CD14-positive monocyte (primary cell): ENCODE measurements at regions not wholly inside any gene's neighbourhood (a gene's known extent, or its start where the extent isn't known, plus 50 kb on each side); places are given as distances from the start of the nearest gene placed in this dataset.

Source experiments
- DNase-seq, 3 donors: peaks; one replicate each; pipeline ENCODE4 v3.0.0-alpha.2; 2011 to 2022
- H2AFZ ChIP-seq: 2 replicates; pipeline ENCODE4 v1.6.0; 2012; ENCODE audit warnings: mild to moderate bottlenecking, low read depth, low read length, inconsistent platforms; ENCODE audit not compliant: insufficient read depth, poor library complexity, severe bottlenecking
- H3K27ac ChIP-seq, 2 donors: 1 replicate in 1 of 2; 2 replicates in 1 of 2; pipeline ENCODE4 v1.5.1; 2012 to 2013; ENCODE audit warnings: low read length in 2 of 2, control low read depth in 1 of 2, inconsistent platforms in 1 of 2, low read depth in 1 of 2, mild to moderate bottlenecking in 1 of 2
- H3K27me3 ChIP-seq, 2 donors: one replicate each; pipeline versions ENCODE4 v1.6.0 to v1.6.1; 2011 to 2013; ENCODE audit warnings: low read length in 2 of 2; ENCODE audit not compliant: control insufficient read depth in 2 of 2, insufficient read depth in 2 of 2
- H3K36me3 ChIP-seq, 2 donors: replicated peaks in 1 of 2; 1 replicate in 1 of 2; 2 replicates in 1 of 2; pipeline versions ENCODE4 v1.5.1 to v1.6.1; 2012 to 2013; ENCODE audit warnings: low read length in 2 of 2, control low read depth in 1 of 2, inconsistent platforms in 1 of 2, mild to moderate bottlenecking in 1 of 2; ENCODE audit not compliant: insufficient read depth in 2 of 2, control insufficient read depth in 1 of 2
- H3K4me1 ChIP-seq, 2 donors: 1 replicate in 1 of 2; 2 replicates in 1 of 2; pipeline versions ENCODE4 v1.5.1 to v1.6.1; 2012 to 2013; ENCODE audit warnings: low read length in 2 of 2, control low read depth in 1 of 2, inconsistent platforms in 1 of 2, mild to moderate bottlenecking in 1 of 2, moderate library complexity in 1 of 2; ENCODE audit not compliant: insufficient read depth in 2 of 2, control insufficient read depth in 1 of 2
- H3K4me2 ChIP-seq: replicated peaks from 2 replicates; pipeline ENCODE3; 2012; ENCODE audit warnings: low read length, moderate library complexity, mild to moderate bottlenecking; ENCODE audit not compliant: poor library complexity, severe bottlenecking; ENCODE audit errors: extremely low read depth
- H3K4me3 ChIP-seq, 3 experiments: fragments of 200-600 bp in 1 of 3; sonication (generic) in 1 of 3; replicated peaks in 1 of 3; 1 replicate in 2 of 3; 2 replicates in 1 of 3; pipeline ENCODE4 v1.5.1; 2011 to 2013; ENCODE audit warnings: low read length in 3 of 3, mild to moderate bottlenecking in 3 of 3, control low read depth in 2 of 3, low read depth in 2 of 3, inconsistent platforms in 1 of 3, moderate library complexity in 1 of 3
- H3K79me2 ChIP-seq: 2 replicates; pipeline ENCODE4 v1.6.0; 2012; ENCODE audit warnings: mild to moderate bottlenecking, control low read depth, inconsistent platforms, low read length, moderate library complexity; ENCODE audit not compliant: insufficient read depth
- H3K9ac ChIP-seq: 2 replicates; pipeline ENCODE4 v1.6.0; 2017; ENCODE audit warnings: low read length, mild to moderate bottlenecking; ENCODE audit not compliant: insufficient read depth, poor library complexity, severe bottlenecking
- H3K9me3 ChIP-seq, 2 donors: replicated peaks in 1 of 2; 1 replicate in 1 of 2; 2 replicates in 1 of 2; pipeline versions ENCODE4 v1.5.1 to v1.6.1; 2012 to 2013; ENCODE audit warnings: low read length in 2 of 2, control low read depth in 1 of 2; ENCODE audit not compliant: control insufficient read depth in 1 of 2, insufficient read depth in 1 of 2
- H4K20me1 ChIP-seq: 2 replicates; pipeline ENCODE4 v1.6.0; 2012; ENCODE audit warnings: mild to moderate bottlenecking, low read length, control low read depth, moderate library complexity; ENCODE audit not compliant: insufficient read depth
- H3K27ac Mint-ChIP-seq, 7 donors: one replicate each; pipeline ENCODE4 v1.8.0; 2020; ENCODE audit warnings: mild to moderate bottlenecking in 7 of 7, mixed read lengths in 7 of 7, moderate library complexity in 6 of 7, inconsistent platforms in 2 of 7
- H3K27me3 Mint-ChIP-seq, 3 donors: one replicate each; pipeline ENCODE4 v1.8.0; 2021 to 2022; ENCODE audit warnings: low read depth in 3 of 3, mild to moderate bottlenecking in 3 of 3, mixed read lengths in 3 of 3, moderate library complexity in 3 of 3, inconsistent platforms in 1 of 3
- H3K36me3 Mint-ChIP-seq, 2 donors: one replicate each; pipeline ENCODE4 v1.8.0; 2020; ENCODE audit warnings: mixed read lengths in 2 of 2, inconsistent platforms in 1 of 2, mild to moderate bottlenecking in 1 of 2
- H3K4me1 Mint-ChIP-seq: one replicate; pipeline ENCODE4 v1.8.0; 2020; ENCODE audit warnings: mild to moderate bottlenecking, mixed read lengths
- H3K4me3 Mint-ChIP-seq, 2 donors: one replicate each; pipeline ENCODE4 v1.8.0; 2020; ENCODE audit warnings: mild to moderate bottlenecking in 2 of 2, mixed read lengths in 2 of 2, moderate library complexity in 1 of 2
- H3K9me3 Mint-ChIP-seq, 7 donors: one replicate each; pipeline ENCODE4 v1.8.0; 2020 to 2022; ENCODE audit warnings: mixed read lengths in 7 of 7, mild to moderate bottlenecking in 6 of 7, moderate library complexity in 6 of 7, inconsistent platforms in 2 of 7
- CTCF ChIP-seq: fragments of 200-600 bp; IDR thresholded peaks from one replicate; pipeline ENCODE4 v1.8.0; 2022; ENCODE audit warnings: antibody characterized with exemption, mild to moderate bottlenecking
- WGBS: methylation state at CpG from one replicate; pipeline ENCODE4 v1.1.5; 2013; ENCODE audit warnings: missing lambda C conversion rate; ENCODE audit not compliant: insufficient coverage; 5-methylcytosine and 5-hydroxymethylcytosine counted together
- intact Hi-C, 2 donors: fragments of 100-400 bp; cut with micrococcal nuclease; formaldehyde crosslinking; loops; one replicate each; pipeline versions ENCODE4 v1.15.0 to v1.15.1; 2023

DNA sequence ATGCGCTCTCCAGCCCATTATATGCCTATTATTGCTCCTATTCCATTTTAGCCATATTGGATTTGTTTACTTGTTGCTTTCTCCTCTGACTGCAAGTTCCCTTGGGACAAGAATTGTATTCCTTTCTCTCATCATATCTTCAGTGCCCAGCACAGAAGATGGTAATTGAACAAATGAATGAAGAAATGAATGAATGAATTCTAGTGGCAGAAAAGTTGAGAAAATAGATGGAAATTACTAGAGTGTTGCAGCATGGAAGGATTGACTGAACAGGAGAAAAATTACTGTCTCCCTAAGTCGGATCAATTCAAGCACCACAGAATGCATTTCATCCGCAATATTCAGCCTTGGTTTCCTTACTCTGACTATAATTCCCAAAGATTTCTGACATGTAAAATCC, 1243.2 kb downstream of the SORCS1 start:
- no peaks in the 10 kb centered on the region for H3K36me3 ChIP-seq
- H3K9ac ChIP-seq: no peak overlapping the region
- no peak for TF ChIP-seq CTCF
- H3K9me3 ChIP-seq: peaks cover 4 to 12% of the 10 kb centered on the region in 2 donors
- no peak for DNase-seq
- H3K4me2 ChIP-seq: no peak overlapping the region
- intact Hi-C loops: no loop called here
- H3K79me2 ChIP-seq: no peaks in the 10 kb centered on the region
- no peaks in the 10 kb centered on the region for H4K20me1 ChIP-seq
- H3K4me1 Mint-ChIP-seq: no peaks in the 10 kb centered on the region
- H2AFZ ChIP-seq: no peak overlapping the region
- H3K27me3 ChIP-seq: no peaks in the 10 kb centered on the region
- no CpG with 5 or more reads among the region's 3 CpGs for WGBS
- no peak overlapping the region for H3K4me3 ChIP-seq
- no peaks in the 10 kb centered on the region for H3K4me1 ChIP-seq
- H3K27ac ChIP-seq: no peak overlapping the region
- H3K4me3 Mint-ChIP-seq: no peak overlapping the region
- H3K27ac Mint-ChIP-seq: no peak overlapping the region
- H3K27me3 Mint-ChIP-seq: no peaks in the 10 kb centered on the region
- H3K36me3 Mint-ChIP-seq: no peaks in the 10 kb centered on the region
- H3K9me3 Mint-ChIP-seq: peaks cover 1 to 12% (median 5%) of the 10 kb centered on the region in 7 donors

DNA sequence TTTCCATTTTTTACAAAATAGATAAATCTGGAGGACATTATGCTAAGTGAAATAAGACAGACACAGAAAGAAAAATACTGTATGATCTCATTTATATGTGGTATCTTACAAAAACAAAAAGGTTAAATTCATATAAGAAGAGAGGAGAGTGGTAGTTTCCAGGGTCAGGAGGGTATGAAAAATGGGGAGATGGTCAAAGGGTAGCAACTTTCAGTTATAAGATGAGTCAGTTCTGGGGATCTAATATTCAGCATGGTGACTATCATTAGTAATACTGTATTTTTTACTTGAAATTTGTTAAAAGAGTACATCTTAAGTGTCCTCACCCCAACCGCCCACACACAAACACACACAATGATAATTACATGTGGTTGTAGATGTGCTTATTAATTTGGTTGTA, 1250.1 kb downstream of the SORCS1 start:
- no peaks in the 10 kb centered on the region for H3K4me1 ChIP-seq
- Mint-ChIP-seq H3K36me3 (no peaks in the 10 kb centered on the region), H3K4me1 (no peaks in the 10 kb centered on the region), H3K27me3 (peaks cover 0 to 2% (median 2%) of the 10 kb centered on the region in 3 donors), H3K9me3 (peaks cover 0 to 6% (median 2%) of the 10 kb centered on the region in 7 donors), H3K27ac (no peak overlapping the region), H3K4me3 (no peak overlapping the region)
- no peak for TF ChIP-seq CTCF
- no peak overlapping the region for H3K27ac ChIP-seq
- H3K79me2 ChIP-seq: no peaks in the 10 kb centered on the region
- no peak for DNase-seq
- no peaks in the 10 kb centered on the region for H3K9me3 ChIP-seq
- H3K4me2 ChIP-seq: no peak overlapping the region
- intact Hi-C loops: no loop called here
- H3K9ac ChIP-seq: no peak overlapping the region
- H3K4me3 ChIP-seq: no peak overlapping the region
- H4K20me1 ChIP-seq: no peaks in the 10 kb centered on the region
- H2AFZ ChIP-seq: no peak overlapping the region
- H3K36me3 ChIP-seq: no peaks in the 10 kb centered on the region
- H3K27me3 ChIP-seq: no peaks in the 10 kb centered on the region
- no CpG with 5 or more reads among the region's 1 CpG for WGBS
